ENCODE measurements at regions not wholly inside any gene's neighbourhood (a gene's known extent, or its start where the extent isn't known, plus 50 kb on each side); places are given as distances from the start of the nearest gene placed in this dataset.

DNA sequence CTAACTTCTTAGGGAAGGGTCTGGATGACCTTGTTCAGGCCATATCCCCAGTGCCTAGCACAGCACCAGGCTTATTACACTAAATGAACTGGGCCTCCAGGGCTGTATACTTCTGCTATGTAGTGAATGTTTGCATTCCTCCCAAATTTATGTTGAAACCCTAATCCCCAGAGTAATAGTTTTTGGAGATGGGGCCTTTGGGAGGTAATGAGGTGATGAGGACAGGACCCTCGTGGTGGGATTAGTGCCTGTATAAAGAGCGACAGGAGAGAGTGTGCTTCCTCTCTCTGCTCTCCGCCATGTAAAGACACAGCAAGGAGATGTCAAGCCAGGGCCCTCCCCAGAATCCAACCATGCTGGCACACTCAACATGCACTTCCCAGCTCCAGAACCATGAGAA, 148.3 kb downstream of the SEC61B start:
- TF ChIP-seq, protein P1, sequence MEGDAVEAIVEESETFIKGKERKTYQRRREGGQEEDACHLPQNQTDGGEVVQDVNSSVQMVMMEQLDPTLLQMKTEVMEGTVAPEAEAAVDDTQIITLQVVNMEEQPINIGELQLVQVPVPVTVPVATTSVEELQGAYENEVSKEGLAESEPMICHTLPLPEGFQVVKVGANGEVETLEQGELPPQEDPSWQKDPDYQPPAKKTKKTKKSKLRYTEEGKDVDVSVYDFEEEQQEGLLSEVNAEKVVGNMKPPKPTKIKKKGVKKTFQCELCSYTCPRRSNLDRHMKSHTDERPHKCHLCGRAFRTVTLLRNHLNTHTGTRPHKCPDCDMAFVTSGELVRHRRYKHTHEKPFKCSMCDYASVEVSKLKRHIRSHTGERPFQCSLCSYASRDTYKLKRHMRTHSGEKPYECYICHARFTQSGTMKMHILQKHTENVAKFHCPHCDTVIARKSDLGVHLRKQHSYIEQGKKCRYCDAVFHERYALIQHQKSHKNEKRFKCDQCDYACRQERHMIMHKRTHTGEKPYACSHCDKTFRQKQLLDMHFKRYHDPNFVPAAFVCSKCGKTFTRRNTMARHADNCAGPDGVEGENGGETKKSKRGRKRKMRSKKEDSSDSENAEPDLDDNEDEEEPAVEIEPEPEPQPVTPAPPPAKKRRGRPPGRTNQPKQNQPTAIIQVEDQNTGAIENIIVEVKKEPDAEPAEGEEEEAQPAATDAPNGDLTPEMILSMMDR (conservative IDR thresholded peaks at IDR 0.05; ENCODE audit: low read length): no peak
- no peak for TF ChIP-seq EZH2phosphoT487 (IDR thresholded peaks at IDR 0.05; ENCODE audit: borderline replicate concordance, low read depth, low read length)
